GM10266 (cell line): ENCODE measurements at regions not wholly inside any gene's neighbourhood (a gene's known extent, or its start where the extent isn't known, plus 50 kb on each side); places are given as distances from the start of the nearest gene placed in this dataset.
"Not testable (repeated sequence)": the region's sequence is repeated elsewhere in the genome, so short reads cannot be mapped to it uniquely, and the experiment has no call there.

Experiments used
- DNase-seq: peaks from one replicate; pipeline ENCODE4 v3.0.0; 2012; ENCODE audit errors: extremely low spot score
- TF ChIP-seq, protein P1 (sequence below): IDR thresholded peaks from 2 replicates; pipeline ENCODE4 v1.5.1; 2012; ENCODE audit warnings: mild to moderate bottlenecking, low read depth; ENCODE audit not compliant: control insufficient read depth, insufficient read depth; ENCODE audit errors: missing control alignments

DNA sequence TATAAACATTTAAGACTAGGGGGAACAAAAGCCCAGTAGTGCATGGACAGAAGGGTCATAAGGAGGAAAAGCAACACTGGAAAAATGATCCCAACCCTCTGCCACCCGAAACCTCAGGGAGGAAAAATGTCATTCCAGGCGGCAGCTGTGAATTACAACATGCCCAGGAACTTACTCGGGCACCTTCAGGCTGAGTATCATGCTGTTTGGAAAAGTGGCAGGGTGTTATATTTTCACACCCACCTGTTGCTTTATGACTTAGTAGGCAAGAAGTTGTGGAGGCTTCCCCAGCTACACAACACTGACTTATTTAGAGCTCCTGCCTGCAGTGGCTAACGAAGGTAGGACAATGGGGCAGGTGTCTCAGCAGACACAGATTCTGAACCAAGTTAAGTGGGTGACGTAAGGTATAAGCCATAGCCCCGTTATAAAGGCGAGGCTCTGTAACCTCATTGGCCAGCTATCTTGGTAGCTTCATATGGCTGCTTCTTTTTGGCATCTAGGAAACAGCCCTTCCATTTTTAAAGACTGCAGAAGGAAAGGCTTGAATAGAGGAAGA, 96.1 kb upstream of the IFNG-AS1 start:
- TF ChIP-seq, protein P1, sequence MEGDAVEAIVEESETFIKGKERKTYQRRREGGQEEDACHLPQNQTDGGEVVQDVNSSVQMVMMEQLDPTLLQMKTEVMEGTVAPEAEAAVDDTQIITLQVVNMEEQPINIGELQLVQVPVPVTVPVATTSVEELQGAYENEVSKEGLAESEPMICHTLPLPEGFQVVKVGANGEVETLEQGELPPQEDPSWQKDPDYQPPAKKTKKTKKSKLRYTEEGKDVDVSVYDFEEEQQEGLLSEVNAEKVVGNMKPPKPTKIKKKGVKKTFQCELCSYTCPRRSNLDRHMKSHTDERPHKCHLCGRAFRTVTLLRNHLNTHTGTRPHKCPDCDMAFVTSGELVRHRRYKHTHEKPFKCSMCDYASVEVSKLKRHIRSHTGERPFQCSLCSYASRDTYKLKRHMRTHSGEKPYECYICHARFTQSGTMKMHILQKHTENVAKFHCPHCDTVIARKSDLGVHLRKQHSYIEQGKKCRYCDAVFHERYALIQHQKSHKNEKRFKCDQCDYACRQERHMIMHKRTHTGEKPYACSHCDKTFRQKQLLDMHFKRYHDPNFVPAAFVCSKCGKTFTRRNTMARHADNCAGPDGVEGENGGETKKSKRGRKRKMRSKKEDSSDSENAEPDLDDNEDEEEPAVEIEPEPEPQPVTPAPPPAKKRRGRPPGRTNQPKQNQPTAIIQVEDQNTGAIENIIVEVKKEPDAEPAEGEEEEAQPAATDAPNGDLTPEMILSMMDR, result no peak
- no peak for DNase-seq

DNA sequence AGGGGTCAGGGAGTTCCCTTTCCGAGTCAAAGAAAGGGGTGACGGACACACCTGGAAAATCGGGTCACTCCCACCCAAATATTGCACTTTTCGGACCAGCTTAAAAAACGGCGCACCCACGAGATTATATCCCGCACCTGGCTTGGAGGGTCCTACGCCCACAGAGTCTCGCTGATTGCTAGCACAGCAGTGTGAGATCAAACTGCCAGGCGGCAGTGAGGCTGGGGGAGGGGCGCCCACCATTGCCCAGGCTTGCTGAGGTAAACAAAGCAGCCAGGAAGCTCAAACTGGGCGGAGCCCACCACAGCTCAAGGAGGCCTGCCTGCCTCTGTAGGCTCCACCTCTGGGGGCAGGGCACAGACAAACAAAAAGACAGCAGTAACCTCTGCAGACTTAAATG, 88.8 kb upstream of the IFNG-AS1 start:
- DNase-seq, result not testable (repeated sequence)

DNA sequence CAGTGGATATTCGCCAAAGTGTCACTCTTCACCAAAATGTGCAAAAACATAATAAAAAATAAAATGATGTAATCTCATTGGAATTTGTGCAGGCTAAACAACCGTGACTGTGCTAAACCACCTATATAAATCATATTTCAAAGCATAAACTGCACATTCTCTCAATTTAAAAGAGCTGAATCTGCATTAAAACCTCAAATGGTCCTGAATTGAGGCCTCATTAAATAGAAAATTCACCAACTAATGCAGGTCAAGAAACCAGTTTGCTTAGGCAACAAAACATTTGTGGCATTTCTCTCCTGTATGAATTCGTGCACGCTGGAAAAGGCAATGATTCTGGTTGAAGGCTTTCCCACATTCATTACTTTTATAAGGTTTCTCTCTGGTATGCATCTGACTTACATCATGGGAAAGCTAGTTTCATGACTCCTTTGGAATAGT, 80.1 kb upstream of the IFNG-AS1 start:
- no peak for DNase-seq

DNA sequence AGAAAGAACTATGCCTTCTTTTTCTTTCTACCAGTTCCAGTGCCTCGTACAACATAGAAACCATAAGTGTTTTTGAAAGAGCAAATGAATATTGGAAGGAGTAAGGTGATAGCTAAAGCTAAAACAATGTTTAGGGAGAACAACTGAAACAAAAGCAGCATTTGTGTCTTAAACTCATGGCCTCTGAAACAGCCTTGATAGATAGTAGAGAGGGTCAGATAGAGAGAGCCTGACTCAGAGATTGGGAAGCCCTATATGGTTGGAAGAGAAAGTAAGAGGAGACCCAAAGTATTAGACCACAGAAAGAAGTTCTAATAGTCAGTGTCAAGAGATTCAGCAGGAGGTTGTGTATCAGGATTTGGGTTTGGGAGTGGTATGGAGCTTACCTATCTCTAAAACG, 79.6 kb upstream of the IFNG-AS1 start:
- TF ChIP-seq, protein P1, result no peak
- no peak for DNase-seq

More for the DNA sequence above, 80.1 kb upstream of the IFNG-AS1 start:
- TF ChIP-seq, protein P1, result no peak

DNA sequence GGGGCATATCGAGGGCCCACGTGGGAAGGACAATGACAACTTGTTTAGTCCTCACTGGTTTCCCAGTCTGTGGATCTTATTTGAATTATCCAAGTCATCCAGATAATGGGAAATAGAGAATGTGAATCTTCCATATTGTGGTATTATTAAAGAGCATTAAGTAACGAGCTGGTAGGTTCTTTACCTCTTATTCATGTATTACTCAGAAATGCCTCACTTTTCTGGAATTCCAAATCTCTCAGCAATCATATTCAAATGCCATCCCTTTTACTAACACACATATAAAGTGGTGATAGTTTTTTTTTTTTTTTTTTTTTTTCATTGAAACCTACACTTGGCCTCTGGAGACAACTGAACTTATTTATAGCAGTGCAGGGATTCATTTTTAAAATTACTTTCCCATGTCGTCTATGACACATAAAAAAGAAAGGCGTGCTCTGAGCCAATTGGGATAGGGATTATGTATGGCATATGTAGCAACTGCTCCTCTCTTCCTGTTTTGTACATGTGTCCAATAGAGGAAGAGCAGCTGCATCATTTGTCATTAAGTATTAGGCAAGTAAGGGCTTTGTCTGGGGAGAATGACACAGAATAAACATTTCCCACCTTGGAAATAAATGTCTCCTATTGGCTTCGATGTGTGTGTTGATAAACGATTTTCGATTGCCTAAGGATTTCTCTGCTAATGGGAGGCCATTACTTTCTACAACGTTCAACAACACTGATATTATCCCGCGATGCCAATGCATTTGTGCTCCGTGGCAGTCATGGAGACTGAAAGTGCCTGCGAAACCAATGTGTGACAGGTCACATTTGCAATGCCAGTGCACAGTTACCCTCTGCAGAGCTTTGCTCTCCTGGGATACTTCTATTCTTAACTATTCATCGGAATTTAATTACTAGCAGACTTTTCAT, 78.6 kb upstream of the IFNG-AS1 start:
- TF ChIP-seq, protein P1, result no peak
- no peak for DNase-seq

DNA sequence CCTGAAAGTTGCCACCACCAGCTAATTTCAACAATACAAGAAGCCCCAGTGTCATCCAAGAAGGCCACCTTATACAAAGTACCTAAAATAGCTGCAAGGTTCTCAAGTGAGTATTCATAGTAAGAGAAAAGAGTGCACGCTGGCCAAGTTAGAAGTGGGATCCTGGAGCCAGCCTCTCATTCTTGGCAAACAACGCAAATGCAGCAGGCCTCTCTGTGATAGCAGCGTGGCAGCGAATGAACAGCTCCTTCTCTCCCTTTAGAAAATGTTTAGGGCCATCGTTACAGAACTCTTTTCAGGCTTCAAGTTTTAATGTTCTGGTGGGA, 78.0 kb upstream of the IFNG-AS1 start:
- no peak for DNase-seq

DNA sequence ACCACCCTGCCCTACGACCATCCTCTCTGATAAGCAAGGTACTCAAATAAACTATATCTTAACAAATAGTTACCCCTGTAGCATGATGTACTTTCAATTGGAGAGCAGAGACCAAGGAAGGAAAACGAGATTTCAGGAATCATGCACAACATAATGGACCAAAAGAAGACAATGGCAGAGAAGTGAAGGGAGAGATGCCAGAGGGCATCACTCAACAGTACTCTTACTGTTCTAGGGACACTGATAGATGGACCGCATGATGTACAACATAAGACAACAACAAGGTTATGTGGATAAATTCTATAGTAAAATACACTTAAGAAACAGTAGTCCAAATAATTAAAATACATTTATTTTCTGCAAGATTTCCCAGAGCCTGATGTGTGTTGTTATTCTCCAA, 77.5 kb upstream of the IFNG-AS1 start:
- TF ChIP-seq, protein P1, result no peak

More for the DNA sequence above, 78.0 kb upstream of the IFNG-AS1 start:
- TF ChIP-seq, protein P1, result no peak

More for the DNA sequence above, 77.5 kb upstream of the IFNG-AS1 start:
- DNase-seq, result no peak
